PC-9 (cell line): ENCODE measurements at regions not wholly inside any gene's neighbourhood (a gene's known extent, or its start where the extent isn't known, plus 50 kb on each side); places are given as distances from the start of the nearest gene placed in this dataset.

Experiments used
- CTCF ChIP-seq: fragments of 200-600 bp; sonication (generic); conservative IDR thresholded peaks from 2 replicates; pipeline ENCODE4 v1.6.1; 2017; ENCODE audit warnings: mixed run types, antibody characterized with exemption, mild to moderate bottlenecking, moderate library complexity
- EZH2 ChIP-seq: fragments of 200-600 bp; sonication (generic); IDR thresholded peaks from 2 replicates; pipeline ENCODE4 v1.8.0; 2017; ENCODE audit warnings: antibody characterized with exemption, low read depth

- no peak for TF ChIP-seq EZH2
- no peak for TF ChIP-seq CTCF
Observed at GRCh38 chr4:187071946-187072600, 348.4 kb upstream of the FAT1 start.
